ENCODE measurements at regions not wholly inside any gene's neighbourhood (a gene's known extent, or its start where the extent isn't known, plus 50 kb on each side); places are given as distances from the start of the nearest gene placed in this dataset.

GRCh38 chr21:26632691-26633090 is 59.6 kb upstream of the CYYR1 start:
- Histone ChIP-seq H3K4me1 (no peaks in the 10 kb centered on the region), H3K27ac (no peak overlapping the region), H3K36me3 (no peaks in the 10 kb centered on the region), H3K4me3 (no peak overlapping the region), H3K9me3 (peaks cover 0 to 12% (median 0%) of the 10 kb centered on the region in 3 donors), H3K27me3 (no peaks in the 10 kb centered on the region)
- 40 to 61% methylated on average over 1 to 2 of the region's 2 CpGs for WGBS, 2 donors (ENCODE audit: low coverage in 1 of 2)
- TF ChIP-seq POLR2A (IDR thresholded peaks at IDR 0.05) (no peak), POLR2AphosphoS5 (IDR thresholded peaks at IDR 0.05) (no peak), EP300 (IDR thresholded peaks at IDR 0.05) (no peak), CTCF (IDR thresholded peaks at IDR 0.05) (no peak)
- no peak for ATAC-seq

- no CpG with 5 or more reads among the region's 14 CpGs for WGBS, 2 donors (ENCODE audit: low coverage in 1 of 2)
- no peaks in the 10 kb centered on the region for H3K36me3 ChIP-seq
- H3K4me3 ChIP-seq: no peak overlapping the region
- H3K27me3 ChIP-seq: peaks cover 5% of the 10 kb centered on the region
- H3K4me1 ChIP-seq: no peaks in the 10 kb centered on the region
- H3K27ac ChIP-seq: no peak overlapping the region
- ATAC-seq: no peak
- peaks cover 0 to 13% (median 0%) of the 10 kb centered on the region in 3 donors for H3K9me3 ChIP-seq
- TF ChIP-seq POLR2A (IDR thresholded peaks at IDR 0.05) (no peak), CTCF (IDR thresholded peaks at IDR 0.05) (no peak), POLR2AphosphoS5 (IDR thresholded peaks at IDR 0.05) (no peak), EP300 (IDR thresholded peaks at IDR 0.05) (no peak)
These were observed 53.1 kb upstream of the CYYR1 start for GRCh38 chr21:26626187-26626586.

DNA sequence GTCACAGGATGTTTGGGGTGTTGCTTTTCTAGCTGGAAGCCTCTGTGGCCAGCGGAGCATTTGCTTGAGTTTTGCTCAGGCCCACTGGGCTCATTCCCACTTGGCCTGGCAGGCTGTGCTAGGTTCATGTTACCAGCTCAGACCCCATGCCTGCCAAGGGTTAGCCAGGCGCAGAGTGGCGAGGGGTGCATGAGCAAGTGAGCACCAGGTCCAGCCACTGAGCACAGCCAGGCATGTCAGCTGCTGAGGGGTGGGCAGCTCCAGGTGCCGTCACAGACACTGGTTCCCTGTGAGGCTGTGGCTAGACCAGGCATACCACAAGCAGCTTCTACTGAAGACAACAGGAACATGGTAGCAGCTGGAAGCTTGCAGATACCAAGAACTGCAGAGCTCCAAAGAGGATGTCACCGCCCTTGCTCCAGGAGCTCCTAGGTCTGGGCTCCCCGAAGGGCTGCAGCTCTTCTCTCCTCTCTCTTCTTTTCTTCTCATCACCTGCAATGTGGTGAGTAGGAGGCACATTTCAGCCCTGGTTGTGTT is 52.0 kb upstream of the CYYR1 start:
- peaks cover 0 to 13% (median 0%) of the 10 kb centered on the region in 3 donors for H3K9me3 ChIP-seq
- H3K27ac ChIP-seq: no peak overlapping the region
- TF ChIP-seq EP300 (IDR thresholded peaks at IDR 0.05): no peak
- TF ChIP-seq CTCF (IDR thresholded peaks at IDR 0.05): no peak
- TF ChIP-seq POLR2AphosphoS5 (IDR thresholded peaks at IDR 0.05): no peak
- no peak for TF ChIP-seq POLR2A (IDR thresholded peaks at IDR 0.05)
- 10% methylated on average over 2 of the region's 6 CpGs; no CpG with 5 or more reads in 1 of the 2 donors for WGBS, 2 donors (ENCODE audit: low coverage in 1 of 2)
- no peak overlapping the region for H3K4me3 ChIP-seq
- no peaks in the 10 kb centered on the region for H3K36me3 ChIP-seq
- ATAC-seq: no peak
- H3K4me1 ChIP-seq: no peaks in the 10 kb centered on the region
- H3K27me3 ChIP-seq: peaks cover 5% of the 10 kb centered on the region

Data from gastroesophageal sphincter (tissue), 4 donors.